Stimulated activated naive CD8-positive, alpha-beta T cell treated with anti-CD3 and anti-CD28 coated beads, Interleukin-15, Interleukin-2, amounts not matched to agents 100 ng/mL and 50 ng/mL, for 24 hours (primary cell): ENCODE measurements at regions not wholly inside any gene's neighbourhood (a gene's known extent, or its start where the extent isn't known, plus 50 kb on each side); places are given as distances from the start of the nearest gene placed in this dataset.

Experiments
- H3K27ac Mint-ChIP-seq: one replicate; pipeline ENCODE4 v1.8.0; 2021; ENCODE audit warnings: mild to moderate bottlenecking, mixed read lengths
- H3K27me3 Mint-ChIP-seq: one replicate; pipeline ENCODE4 v1.8.0; 2021; ENCODE audit warnings: mixed read lengths
- H3K36me3 Mint-ChIP-seq: one replicate; pipeline ENCODE4 v1.8.0; 2021; ENCODE audit warnings: low read depth, mixed read lengths
- H3K4me1 Mint-ChIP-seq: one replicate; pipeline ENCODE4 v1.8.0; 2021; ENCODE audit warnings: low read depth, mixed read lengths
- H3K4me3 Mint-ChIP-seq: one replicate; pipeline ENCODE4 v1.8.0; 2021; ENCODE audit warnings: mild to moderate bottlenecking, mixed read lengths
- H3K9me3 Mint-ChIP-seq: one replicate; pipeline ENCODE4 v1.8.0; 2021; ENCODE audit warnings: mixed read lengths

- no peak overlapping the region for H3K27ac Mint-ChIP-seq
- H3K36me3 Mint-ChIP-seq, result no peaks in the 10 kb centered on the region
- H3K27me3 Mint-ChIP-seq, result peaks cover 24% of the 10 kb centered on the region
- H3K4me1 Mint-ChIP-seq, result no peaks in the 10 kb centered on the region
- peaks cover 4% of the 10 kb centered on the region for H3K9me3 Mint-ChIP-seq
- H3K4me3 Mint-ChIP-seq, result no peak overlapping the region
Observed at GRCh38 chr21:38140207-38140903, 116.4 kb upstream of the KCNJ15 start.

DNA sequence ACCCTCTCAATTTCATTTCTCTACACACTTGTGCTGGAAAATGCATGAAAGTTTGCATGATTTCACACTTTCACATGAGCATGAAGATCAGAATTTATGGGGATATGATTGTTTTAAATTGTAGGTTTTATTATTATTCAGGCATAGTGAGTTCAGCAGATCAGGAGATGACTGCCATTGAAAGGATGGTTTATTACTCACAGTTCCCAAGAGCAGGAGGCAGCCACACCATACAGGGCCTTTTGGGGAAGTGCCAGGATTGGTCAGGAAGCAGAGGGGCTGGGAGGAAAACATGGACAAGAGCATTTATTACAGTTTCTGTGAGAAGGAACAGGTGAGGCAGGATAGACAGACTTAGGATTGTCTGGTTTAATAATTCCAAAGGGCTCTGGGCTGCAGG lies 114.6 kb upstream of the KCNJ15 start:
- no peak overlapping the region for H3K27ac Mint-ChIP-seq
- H3K27me3 Mint-ChIP-seq, result peaks cover 32% of the 10 kb centered on the region
- H3K4me3 Mint-ChIP-seq, result no peak overlapping the region
- no peaks in the 10 kb centered on the region for H3K4me1 Mint-ChIP-seq
- peaks cover 8% of the 10 kb centered on the region for H3K9me3 Mint-ChIP-seq
- no peaks in the 10 kb centered on the region for H3K36me3 Mint-ChIP-seq

DNA sequence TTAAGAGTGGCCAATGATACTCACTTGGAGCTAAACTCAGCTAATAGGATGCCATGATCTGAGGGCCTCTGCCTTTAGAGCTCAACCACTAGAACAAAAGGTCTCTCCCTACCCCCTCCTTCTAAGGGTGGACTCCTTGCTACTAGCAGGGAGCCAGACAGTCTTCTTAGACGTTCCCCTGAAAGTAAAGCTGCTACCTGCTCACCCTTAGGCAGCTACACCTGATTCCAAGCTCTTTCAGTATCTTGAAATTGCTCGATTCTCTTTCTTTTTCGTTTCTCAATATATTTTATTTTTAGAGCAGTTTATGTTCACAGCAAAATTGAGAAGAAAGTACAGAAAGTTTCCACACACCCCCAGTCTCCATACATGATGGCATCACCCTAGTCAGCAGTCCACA lies 112.6 kb upstream of the KCNJ15 start:
- Mint-ChIP-seq H3K4me1 (no peaks in the 10 kb centered on the region), H3K9me3 (peaks cover 8% of the 10 kb centered on the region), H3K27me3 (peaks cover 29% of the 10 kb centered on the region), H3K4me3 (no peak overlapping the region), H3K36me3 (no peaks in the 10 kb centered on the region), H3K27ac (no peak overlapping the region)

GRCh38 chr21:38145104-38145503 lies 111.7 kb upstream of the KCNJ15 start:
- Mint-ChIP-seq H3K9me3 (peaks cover 8% of the 10 kb centered on the region), H3K27me3 (peaks cover 27% of the 10 kb centered on the region), H3K4me3 (no peak overlapping the region), H3K36me3 (no peaks in the 10 kb centered on the region), H3K27ac (no peak overlapping the region), H3K4me1 (no peaks in the 10 kb centered on the region)

DNA sequence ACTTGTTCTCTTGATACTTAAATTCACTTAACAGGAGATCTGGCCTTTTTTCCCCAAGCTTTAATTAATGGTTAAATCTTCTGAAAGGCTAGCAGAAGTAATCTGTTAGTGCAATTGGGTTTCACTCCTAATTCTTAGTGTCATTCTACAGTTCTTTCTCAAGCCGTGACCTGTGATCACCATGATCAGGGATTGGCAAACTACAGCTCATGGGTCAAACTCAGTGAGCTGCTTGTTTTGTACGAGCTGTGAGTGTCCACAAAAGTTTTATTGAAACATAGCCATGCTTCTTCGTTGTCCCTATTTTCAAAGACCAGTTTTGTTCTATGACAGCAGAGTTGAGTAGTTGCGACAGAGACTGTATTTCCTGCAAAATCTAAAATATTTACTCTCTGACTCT lies 109.4 kb upstream of the KCNJ15 start:
- H3K4me3 Mint-ChIP-seq, result no peak overlapping the region
- peaks cover 8% of the 10 kb centered on the region for H3K9me3 Mint-ChIP-seq
- peaks cover 37% of the 10 kb centered on the region for H3K27me3 Mint-ChIP-seq
- H3K36me3 Mint-ChIP-seq, result no peaks in the 10 kb centered on the region
- H3K27ac Mint-ChIP-seq, result no peak overlapping the region
- H3K4me1 Mint-ChIP-seq, result no peaks in the 10 kb centered on the region

- no peak overlapping the region for H3K27ac Mint-ChIP-seq
- peaks cover 8% of the 10 kb centered on the region for H3K9me3 Mint-ChIP-seq
- H3K27me3 Mint-ChIP-seq, result peaks cover 37% of the 10 kb centered on the region
- H3K4me1 Mint-ChIP-seq, result no peaks in the 10 kb centered on the region
- no peak overlapping the region for H3K4me3 Mint-ChIP-seq
- no peaks in the 10 kb centered on the region for H3K36me3 Mint-ChIP-seq
Observed at GRCh38 chr21:38148046-38148445, 108.7 kb upstream of the KCNJ15 start.

- Mint-ChIP-seq H3K36me3 (no peaks in the 10 kb centered on the region), H3K27me3 (peaks cover 31% of the 10 kb centered on the region), H3K9me3 (no peaks in the 10 kb centered on the region), H3K4me1 (no peaks in the 10 kb centered on the region), H3K27ac (no peak overlapping the region), H3K4me3 (no peak overlapping the region)
Observed at GRCh38 chr21:38151021-38151645, 105.7 kb upstream of the KCNJ15 start.

GRCh38 chr21:38156200-38156599 lies 100.6 kb upstream of the KCNJ15 start:
- no peaks in the 10 kb centered on the region for H3K4me1 Mint-ChIP-seq
- no peak overlapping the region for H3K27ac Mint-ChIP-seq
- H3K9me3 Mint-ChIP-seq, result no peaks in the 10 kb centered on the region
- peaks cover 12% of the 10 kb centered on the region for H3K27me3 Mint-ChIP-seq
- H3K4me3 Mint-ChIP-seq, result no peak overlapping the region
- H3K36me3 Mint-ChIP-seq, result no peaks in the 10 kb centered on the region

GRCh38 chr21:38159355-38159754 lies 97.4 kb upstream of the KCNJ15 start:
- Mint-ChIP-seq H3K27me3 (peaks cover 5% of the 10 kb centered on the region), H3K9me3 (no peaks in the 10 kb centered on the region), H3K4me3 (no peak overlapping the region), H3K36me3 (no peaks in the 10 kb centered on the region), H3K27ac (no peak overlapping the region), H3K4me1 (no peaks in the 10 kb centered on the region)

DNA sequence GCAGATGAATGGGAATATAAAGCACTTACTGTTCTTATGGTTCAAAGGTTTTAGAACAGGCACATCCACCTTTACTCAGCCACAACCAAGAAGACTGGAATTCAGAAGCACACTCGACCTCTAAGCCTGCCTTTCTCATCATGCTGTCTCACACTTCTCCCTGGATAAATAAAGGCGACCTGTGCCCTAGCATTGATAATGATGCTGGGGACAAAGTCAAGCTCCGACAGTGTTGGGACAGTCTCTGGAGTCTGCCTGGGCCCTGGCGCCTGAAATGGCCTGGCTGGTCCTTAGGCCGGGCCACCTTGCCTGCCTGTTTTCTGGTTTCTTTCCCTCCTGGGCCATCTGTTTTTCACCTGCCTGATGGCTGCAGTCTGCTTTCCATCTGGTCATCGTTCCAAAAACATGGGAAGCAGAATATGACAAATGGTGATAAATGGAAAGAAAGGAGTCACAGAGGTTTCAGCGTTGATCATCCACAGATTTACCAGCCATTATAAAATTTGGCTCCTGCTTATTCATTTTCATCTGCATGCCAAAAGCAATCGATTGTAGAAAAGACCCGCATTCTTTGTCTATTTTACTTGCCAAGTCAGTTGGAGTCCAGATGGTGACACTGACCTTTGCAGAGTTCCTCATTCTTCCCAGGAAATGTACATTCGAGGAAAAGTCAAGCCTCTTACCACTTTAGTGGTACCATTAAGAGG lies 91.2 kb upstream of the KCNJ15 start:
- no peak overlapping the region for H3K27ac Mint-ChIP-seq
- H3K9me3 Mint-ChIP-seq, result no peaks in the 10 kb centered on the region
- no peak overlapping the region for H3K4me3 Mint-ChIP-seq
- no peaks in the 10 kb centered on the region for H3K4me1 Mint-ChIP-seq
- H3K36me3 Mint-ChIP-seq, result no peaks in the 10 kb centered on the region
- no peaks in the 10 kb centered on the region for H3K27me3 Mint-ChIP-seq

DNA sequence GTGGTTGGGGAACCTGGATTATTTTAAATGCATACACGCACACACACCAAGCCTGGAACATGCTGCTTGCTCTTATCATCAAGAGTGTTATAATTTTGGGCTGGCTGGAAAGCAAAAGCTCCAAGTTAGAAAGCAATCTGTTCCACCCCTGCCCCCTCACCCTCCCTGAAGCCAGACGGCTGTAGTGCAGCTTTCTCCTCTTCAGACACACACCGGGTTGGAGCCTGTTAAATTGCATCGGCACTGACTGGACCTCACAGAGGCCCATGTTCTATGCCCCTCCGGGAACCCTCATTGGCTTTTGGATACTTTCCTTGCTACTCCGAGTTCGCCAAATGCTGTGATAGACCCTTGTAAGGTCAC lies 90.6 kb upstream of the KCNJ15 start:
- Mint-ChIP-seq H3K4me1 (no peaks in the 10 kb centered on the region), H3K36me3 (no peaks in the 10 kb centered on the region), H3K4me3 (no peak overlapping the region), H3K27ac (no peak overlapping the region), H3K9me3 (no peaks in the 10 kb centered on the region), H3K27me3 (no peaks in the 10 kb centered on the region)

DNA sequence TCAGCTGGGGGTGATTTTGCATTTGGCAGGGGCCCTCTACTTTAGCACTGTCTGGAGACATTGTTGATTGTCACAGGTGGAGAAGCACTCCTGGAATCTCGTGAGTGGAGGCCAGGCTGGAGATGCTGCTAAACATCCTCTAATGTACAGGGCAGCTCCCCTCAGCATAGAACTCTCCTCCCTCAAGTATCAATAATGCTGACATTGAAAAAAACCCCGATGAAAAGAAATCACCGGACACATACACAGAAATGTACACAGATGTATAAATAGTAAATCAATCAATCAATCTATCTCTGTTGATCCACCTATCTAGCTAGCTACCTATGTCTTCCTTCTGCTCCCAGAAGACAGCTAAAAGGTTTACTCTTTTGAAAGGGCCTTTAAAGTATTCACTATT lies 89.4 kb upstream of the KCNJ15 start:
- H3K36me3 Mint-ChIP-seq, result no peaks in the 10 kb centered on the region
- H3K27ac Mint-ChIP-seq, result no peak overlapping the region
- peaks cover 3% of the 10 kb centered on the region for H3K27me3 Mint-ChIP-seq
- no peaks in the 10 kb centered on the region for H3K4me1 Mint-ChIP-seq
- H3K4me3 Mint-ChIP-seq, result no peak overlapping the region
- no peaks in the 10 kb centered on the region for H3K9me3 Mint-ChIP-seq

DNA sequence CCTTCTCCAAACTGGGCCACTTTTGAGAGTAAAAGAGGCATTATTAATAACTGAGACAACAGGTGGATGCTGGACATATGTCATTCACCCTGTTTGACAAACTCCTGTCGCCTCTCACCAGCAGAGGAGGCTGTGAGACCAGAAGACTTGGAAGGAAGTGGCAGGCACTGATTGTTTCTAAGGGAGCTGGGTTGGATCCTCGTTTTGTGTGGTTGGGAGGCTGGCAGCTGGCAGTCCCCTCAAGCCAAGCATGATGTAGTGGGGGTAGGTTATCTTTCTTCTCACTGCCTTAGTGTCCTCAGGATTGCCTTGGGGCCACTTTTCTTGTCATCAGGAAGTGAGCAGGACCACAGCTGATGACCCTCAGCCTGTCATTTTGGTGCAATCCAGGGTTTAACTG lies 86.5 kb upstream of the KCNJ15 start:
- Mint-ChIP-seq H3K4me3 (no peak overlapping the region), H3K4me1 (no peaks in the 10 kb centered on the region), H3K27me3 (peaks cover 3% of the 10 kb centered on the region), H3K27ac (no peak overlapping the region), H3K9me3 (no peaks in the 10 kb centered on the region), H3K36me3 (no peaks in the 10 kb centered on the region)

- H3K27ac Mint-ChIP-seq, result no peak overlapping the region
- no peak overlapping the region for H3K4me3 Mint-ChIP-seq
- H3K36me3 Mint-ChIP-seq, result no peaks in the 10 kb centered on the region
- H3K27me3 Mint-ChIP-seq, result peaks cover 3% of the 10 kb centered on the region
- no peaks in the 10 kb centered on the region for H3K9me3 Mint-ChIP-seq
- H3K4me1 Mint-ChIP-seq, result no peaks in the 10 kb centered on the region
Observed at GRCh38 chr21:38170704-38171682, 85.8 kb upstream of the KCNJ15 start.
